Tibial artery (tissue), 4 donors: ENCODE measurements at regions not wholly inside any gene's neighbourhood (a gene's known extent, or its start where the extent isn't known, plus 50 kb on each side); places are given as distances from the start of the nearest gene placed in this dataset.

ENCODE experiments used
- DNase-seq, 2 donors: peaks; one replicate each; pipeline ENCODE4 v3.0.0-alpha.2; 2019
- H3K27ac ChIP-seq, 2 donors: fragments of 200-600 bp; sonication (generic) in 1 of 2; 1 replicate in 1 of 2; 2 replicates in 1 of 2; pipeline ENCODE4 v1.5.1; 2018 to 2019; ENCODE audit warnings: mild to moderate bottlenecking in 1 of 2
- H3K27me3 ChIP-seq, 2 donors: fragments of 200-600 bp; sonication (generic) in 1 of 2; one replicate each; pipeline versions ENCODE4 v1.5.1 to v1.6.0; 2016 to 2019
- H3K36me3 ChIP-seq, 3 donors: fragments of 200-600 bp; sonication (generic) in 2 of 3; one replicate each; pipeline ENCODE4 v1.5.1; 2016 to 2019; ENCODE audit warnings: mild to moderate bottlenecking in 2 of 3
- H3K4me1 ChIP-seq, 4 donors: fragments of 200-600 bp; sonication (generic) in 2 of 4; 1 replicate in 3 of 4; 2 replicates in 1 of 4; pipeline ENCODE4 v1.5.1; 2016 to 2019
- H3K4me3 ChIP-seq, 2 donors: fragments of 200-600 bp; sonication (generic) in 1 of 2; 1 replicate in 1 of 2; 2 replicates in 1 of 2; pipeline ENCODE4 v1.5.1; 2018 to 2019; ENCODE audit warnings: mild to moderate bottlenecking in 2 of 2
- H3K9me3 ChIP-seq, 3 donors: fragments of 200-600 bp; sonication (generic) in 1 of 3; one replicate each; pipeline ENCODE4 v1.5.1; 2016 to 2019
- CTCF ChIP-seq, 2 experiments: fragments of 200-600 bp in 1 of 2; fragments of 450-650 bp in 1 of 2; IDR thresholded peaks; one replicate each; pipeline ENCODE4 v1.5.1; 2017 to 2019; ENCODE audit warnings: antibody characterized with exemption in 2 of 2, mild to moderate bottlenecking in 1 of 2, moderate library complexity in 1 of 2
- intact Hi-C: fragments of 100-400 bp; cut with DNase I; formaldehyde crosslinking; loops from one replicate; pipeline ENCODE4 v1.15.0; 2023; ENCODE audit warnings: low total_unique reads

GRCh38 chr9:134487066-134487710 is 154.4 kb upstream of the COL5A1 start:
- Histone ChIP-seq H3K27me3 (no peaks in the 10 kb centered on the region), H3K4me1 (peaks cover 0 to 8% (median 0%) of the 10 kb centered on the region in 4 donors), H3K4me3 (no peak overlapping the region), H3K36me3 (no peaks in the 10 kb centered on the region), H3K9me3 (no peaks in the 10 kb centered on the region), H3K27ac (peak overlapping the region; percentile 52 to 55)
- TF ChIP-seq CTCF (IDR thresholded peaks at IDR 0.05), result no peak
- intact Hi-C loops, result no loop called here
- DNase-seq, result peak in 1 of 2 donors; percentile 35

GRCh38 chr9:134488331-134489280 is 153.0 kb upstream of the COL5A1 start:
- intact Hi-C loops, result no loop called here
- peak in 1 of 2 donors; percentile 68 for DNase-seq

GRCh38 chr9:134489621-134490408 is 151.8 kb upstream of the COL5A1 start:
- peaks cover 0 to 8% (median 0%) of the 10 kb centered on the region in 4 donors for H3K4me1 ChIP-seq
- no peak overlapping the region for H3K27ac ChIP-seq
- DNase-seq, result peak in 1 of 2 donors; percentile 59
- intact Hi-C loops, result no loop called here
- H3K9me3 ChIP-seq, result no peaks in the 10 kb centered on the region
- no peak overlapping the region for H3K4me3 ChIP-seq
- H3K27me3 ChIP-seq, result peaks cover 0 to 19% of the 10 kb centered on the region in 2 donors
- TF ChIP-seq CTCF (IDR thresholded peaks at IDR 0.05), result no peak
- no peaks in the 10 kb centered on the region for H3K36me3 ChIP-seq

More at GRCh38 chr9:134488331-134489280, 153.0 kb upstream of the COL5A1 start:
- Histone ChIP-seq H3K4me3 (no peak overlapping the region), H3K36me3 (no peaks in the 10 kb centered on the region), H3K9me3 (no peaks in the 10 kb centered on the region), H3K27me3 (peaks cover 0 to 8% of the 10 kb centered on the region in 2 donors), H3K4me1 (peaks cover 0 to 8% (median 0%) of the 10 kb centered on the region in 4 donors), H3K27ac (no peak overlapping the region)
- no peak for TF ChIP-seq CTCF (IDR thresholded peaks at IDR 0.05)

GRCh38 chr9:134490446-134490845 is 151.2 kb upstream of the COL5A1 start:
- intact Hi-C loops, result no loop called here
- no peak for TF ChIP-seq CTCF (IDR thresholded peaks at IDR 0.05)
- no peaks in the 10 kb centered on the region for H3K9me3 ChIP-seq
- H3K4me1 ChIP-seq, result peaks cover 0 to 8% (median 0%) of the 10 kb centered on the region in 4 donors
- no peaks in the 10 kb centered on the region for H3K36me3 ChIP-seq
- no peak overlapping the region for H3K4me3 ChIP-seq
- peak in 1 of 2 donors; percentile 55 for DNase-seq
- no peak overlapping the region for H3K27ac ChIP-seq
- peaks cover 0 to 21% of the 10 kb centered on the region in 2 donors for H3K27me3 ChIP-seq

GRCh38 chr9:134491196-134491835 is 150.3 kb upstream of the COL5A1 start:
- no peaks in the 10 kb centered on the region for H3K9me3 ChIP-seq
- H3K27me3 ChIP-seq, result peaks cover 0 to 24% of the 10 kb centered on the region in 2 donors
- no peak for TF ChIP-seq CTCF (IDR thresholded peaks at IDR 0.05)
- no peak overlapping the region for H3K27ac ChIP-seq
- DNase-seq, result peak in 1 of 2 donors; percentile 56
- H3K36me3 ChIP-seq, result no peaks in the 10 kb centered on the region
- H3K4me1 ChIP-seq, result peaks cover 0 to 5% (median 0%) of the 10 kb centered on the region in 4 donors
- intact Hi-C loops, result no loop called here
- H3K4me3 ChIP-seq, result no peak overlapping the region
